Neural progenitor cell (in vitro differentiated cells): ENCODE measurements at regions not wholly inside any gene's neighbourhood (a gene's known extent, or its start where the extent isn't known, plus 50 kb on each side); places are given as distances from the start of the nearest gene placed in this dataset.

Experiments used
- DNase-seq: peaks from one replicate; pipeline ENCODE4 v3.0.0-alpha.2; 2016; ENCODE audit warnings: low spot score
- H2AFZ ChIP-seq: fragments of 200-600 bp; sonication (generic); replicated peaks from 2 replicates; pipeline ENCODE4 v1.6.1; 2016; ENCODE audit warnings: antibody characterized with exemption
- H3F3A ChIP-seq: fragments of 200-600 bp; sonication (generic); 2 replicates; pipeline ENCODE4 v1.6.1; 2016; ENCODE audit warnings: antibody characterized with exemption, low read depth
- H3K27ac ChIP-seq: fragments of 200-600 bp; sonication (generic); 2 replicates; pipeline ENCODE4 v1.5.1; 2016; ENCODE audit warnings: mild to moderate bottlenecking
- H3K27me3 ChIP-seq: fragments of 200-600 bp; sonication (generic); 2 replicates; pipeline ENCODE4 v1.6.1; 2016; ENCODE audit warnings: mild to moderate bottlenecking, moderate library complexity
- H3K36me3 ChIP-seq: fragments of 200-600 bp; sonication (generic); 2 replicates; pipeline ENCODE4 v1.5.1; 2016
- H3K4me1 ChIP-seq: fragments of 200-600 bp; sonication (generic); 2 replicates; pipeline ENCODE4 v1.6.1; 2016; ENCODE audit warnings: mixed run types
- H3K4me2 ChIP-seq: fragments of 200-600 bp; sonication (generic); 2 replicates; pipeline ENCODE4 v1.6.1; 2016
- H3K4me3 ChIP-seq: fragments of 200-600 bp; sonication (generic); 2 replicates; pipeline ENCODE4 v1.5.1; 2016
- H3K79me2 ChIP-seq: fragments of 200-600 bp; sonication (generic); 2 replicates; pipeline ENCODE4 v1.6.1; 2016; ENCODE audit warnings: low read depth
- H3K9ac ChIP-seq: fragments of 200-600 bp; sonication (generic); 2 replicates; pipeline ENCODE4 v1.6.1; 2016
- H3K9me3 ChIP-seq: fragments of 200-600 bp; sonication (generic); 2 replicates; pipeline ENCODE4 v1.5.1; 2016; ENCODE audit warnings: low read depth
- H4K20me1 ChIP-seq: fragments of 200-600 bp; sonication (generic); 2 replicates; pipeline ENCODE4 v1.6.1; 2016; ENCODE audit warnings: low read depth
- H3K27ac Mint-ChIP-seq: 3 replicates; pipeline ENCODE4 v1.8.0; 2021; ENCODE audit warnings: mixed read lengths
- H3K27me3 Mint-ChIP-seq: 2 replicates; pipeline ENCODE4 v1.8.0; 2022; ENCODE audit warnings: low read depth, mild to moderate bottlenecking, inconsistent platforms, moderate library complexity, mixed read lengths; ENCODE audit not compliant: insufficient read depth
- H3K36me3 Mint-ChIP-seq: 3 replicates; pipeline ENCODE4 v1.8.0; 2021; ENCODE audit warnings: mixed read lengths
- H3K4me1 Mint-ChIP-seq: 3 replicates; pipeline ENCODE4 v1.8.0; 2021; ENCODE audit warnings: mixed read lengths
- H3K4me3 Mint-ChIP-seq: 3 replicates; pipeline ENCODE4 v1.8.0; 2021; ENCODE audit warnings: mild to moderate bottlenecking, moderate library complexity, mixed read lengths
- H3K9me3 Mint-ChIP-seq: 3 replicates; pipeline ENCODE4 v1.8.0; 2020; ENCODE audit warnings: mixed read lengths
- CTCF ChIP-seq: fragments of 200-600 bp; sonication (generic); IDR thresholded peaks from 2 replicates; pipeline ENCODE4 v1.5.1; 2017; ENCODE audit warnings: antibody characterized with exemption, mild to moderate bottlenecking
- EZH2 ChIP-seq: fragments of 200-600 bp; sonication (generic); IDR thresholded peaks from 2 replicates; pipeline ENCODE4 v1.6.1; 2017; ENCODE audit warnings: antibody characterized with exemption, mild to moderate bottlenecking, moderate library complexity
- EZH2phosphoT487 ChIP-seq: fragments of 200-600 bp; sonication (generic); IDR thresholded peaks from 2 replicates; pipeline ENCODE4 v1.6.1; 2017; ENCODE audit warnings: antibody characterized with exemption

GRCh38 chr1:18537386-18538306 lies 56.9 kb downstream of the KLHDC7A start:
- Mint-ChIP-seq H3K9me3 (peaks cover 2% of the 10 kb centered on the region), H3K36me3 (no peaks in the 10 kb centered on the region), H3K27ac (peak overlapping the region; percentile 15), H3K4me1 (peaks cover 18% of the 10 kb centered on the region), H3K27me3 (peaks cover 30% of the 10 kb centered on the region), H3K4me3 (no peak overlapping the region)
- Histone ChIP-seq H3K4me3 (no peak overlapping the region), H3K27ac (no peak overlapping the region), H3K9ac (no peak overlapping the region), H3K4me2 (no peak overlapping the region), H3K4me1 (peaks cover 11% of the 10 kb centered on the region), H3K36me3 (no peaks in the 10 kb centered on the region), H4K20me1 (no peaks in the 10 kb centered on the region), H2AFZ (no peak overlapping the region), H3F3A (peaks cover 10% of the 10 kb centered on the region), H3K79me2 (no peaks in the 10 kb centered on the region), H3K27me3 (no peaks in the 10 kb centered on the region), H3K9me3 (no peaks in the 10 kb centered on the region)
- DNase-seq = no peak
- TF ChIP-seq CTCF = no peak
- no peak for TF ChIP-seq EZH2phosphoT487
- TF ChIP-seq EZH2 = no peak

- Histone ChIP-seq H3K9me3 (no peaks in the 10 kb centered on the region), H3K9ac (no peak overlapping the region), H3K27ac (no peak overlapping the region), H3K27me3 (no peaks in the 10 kb centered on the region), H3K4me1 (peaks cover 17% of the 10 kb centered on the region), H3K4me2 (no peak overlapping the region), H3K79me2 (no peaks in the 10 kb centered on the region), H2AFZ (no peak overlapping the region), H3K4me3 (no peak overlapping the region), H3F3A (peaks cover 19% of the 10 kb centered on the region), H4K20me1 (no peaks in the 10 kb centered on the region), H3K36me3 (no peaks in the 10 kb centered on the region)
- Mint-ChIP-seq H3K4me1 (peaks cover 17% of the 10 kb centered on the region), H3K27me3 (peaks cover 30% of the 10 kb centered on the region), H3K27ac (no peak overlapping the region), H3K36me3 (no peaks in the 10 kb centered on the region), H3K4me3 (no peak overlapping the region), H3K9me3 (peaks cover 10% of the 10 kb centered on the region)
- DNase-seq = no peak
- TF ChIP-seq EZH2 = no peak
- TF ChIP-seq EZH2phosphoT487 = no peak
- TF ChIP-seq CTCF = no peak
Observed at GRCh38 chr1:18539171-18539570, 58.4 kb downstream of the KLHDC7A start.

- Histone ChIP-seq H3K79me2 (no peaks in the 10 kb centered on the region), H3K9me3 (no peaks in the 10 kb centered on the region), H3F3A (peaks cover 19% of the 10 kb centered on the region), H3K9ac (no peak overlapping the region), H3K4me2 (no peak overlapping the region), H4K20me1 (no peaks in the 10 kb centered on the region), H3K27me3 (no peaks in the 10 kb centered on the region), H3K36me3 (no peaks in the 10 kb centered on the region), H3K4me3 (no peak overlapping the region), H3K27ac (no peak overlapping the region), H2AFZ (no peak overlapping the region), H3K4me1 (peaks cover 18% of the 10 kb centered on the region)
- no peak for DNase-seq
- Mint-ChIP-seq H3K9me3 (peaks cover 10% of the 10 kb centered on the region), H3K4me1 (peaks cover 22% of the 10 kb centered on the region), H3K4me3 (no peak overlapping the region), H3K27me3 (peaks cover 24% of the 10 kb centered on the region), H3K27ac (peak overlapping the region; percentile 62), H3K36me3 (no peaks in the 10 kb centered on the region)
- TF ChIP-seq CTCF (no peak), EZH2 (no peak), EZH2phosphoT487 (no peak)
Observed at GRCh38 chr1:18540136-18540765, 59.5 kb downstream of the KLHDC7A start.
